C4-2B (cell line): ENCODE measurements at regions not wholly inside any gene's neighbourhood (a gene's known extent, or its start where the extent isn't known, plus 50 kb on each side); places are given as distances from the start of the nearest gene placed in this dataset.
"Not testable (repeated sequence)": the region's sequence is repeated elsewhere in the genome, so short reads cannot be mapped to it uniquely, and the experiment has no call there.

Source experiments
- H3K27ac ChIP-seq: fragments of 450-650 bp; 2 replicates; pipeline ENCODE4 v1.5.1; 2017
- CTCF ChIP-seq: fragments of 450-650 bp; conservative IDR thresholded peaks from 2 replicates; pipeline ENCODE4 v1.5.1; 2017; ENCODE audit warnings: mild to moderate bottlenecking
- ZFX ChIP-seq: fragments of 450-650 bp; IDR thresholded peaks from 2 replicates; pipeline ENCODE4 v1.6.1; 2017

GRCh38 chr16:29304251-29304650 lies 102.3 kb downstream of the NPIPB11 start:
- H3K27ac ChIP-seq = no peak overlapping the region
- TF ChIP-seq CTCF (no peak), ZFX (no peak)

DNA sequence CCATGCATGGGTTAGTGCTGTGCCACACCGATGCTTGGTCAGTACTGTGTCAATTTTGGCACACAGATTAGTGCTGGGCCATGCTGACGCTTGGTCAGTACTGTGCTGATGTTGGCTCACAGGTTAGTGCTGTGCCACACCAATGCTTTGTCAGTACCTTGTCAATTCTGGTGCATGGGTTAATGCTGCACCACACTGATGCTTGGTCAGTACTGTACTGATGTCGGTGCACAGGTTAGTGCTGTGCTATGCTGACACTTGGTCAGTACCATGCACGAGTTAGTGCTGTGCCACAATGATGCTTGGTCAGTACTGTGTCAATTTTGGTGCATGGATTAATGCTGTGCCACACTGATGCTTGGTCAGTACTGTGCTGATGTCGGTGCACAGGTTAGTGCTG lies 103.0 kb downstream of the NPIPB11 start:
- H3K27ac ChIP-seq = no peak overlapping the region
- TF ChIP-seq CTCF (no peak), ZFX (no peak)

DNA sequence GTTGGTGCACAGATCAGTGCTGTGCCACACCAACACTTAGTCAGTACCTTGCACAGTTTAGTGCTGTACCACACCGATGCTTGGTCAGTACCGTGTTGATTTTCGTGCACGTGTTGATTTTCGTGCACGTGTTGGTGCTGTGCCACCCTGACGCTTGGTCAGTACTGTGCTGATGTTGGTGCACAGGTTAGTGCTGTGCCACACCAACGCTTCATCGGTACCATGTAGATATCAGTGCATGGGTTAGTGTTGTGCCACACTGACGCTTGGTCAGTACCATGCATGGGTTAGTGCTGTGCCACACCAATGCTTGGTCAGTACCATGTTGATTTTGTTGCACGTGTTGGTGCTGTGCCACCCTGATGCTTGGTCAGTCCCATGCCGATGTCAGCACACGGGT lies 103.5 kb downstream of the NPIPB11 start:
- no peak overlapping the region for H3K27ac ChIP-seq
- TF ChIP-seq ZFX (no peak), CTCF (no peak)

- H3K27ac ChIP-seq = not testable (repeated sequence)
These were observed 104.1 kb downstream of the NPIPB11 start for GRCh38 chr16:29302433-29302832.

- not testable (repeated sequence) for H3K27ac ChIP-seq
These were observed 104.7 kb downstream of the NPIPB11 start for GRCh38 chr16:29301662-29302285.

DNA sequence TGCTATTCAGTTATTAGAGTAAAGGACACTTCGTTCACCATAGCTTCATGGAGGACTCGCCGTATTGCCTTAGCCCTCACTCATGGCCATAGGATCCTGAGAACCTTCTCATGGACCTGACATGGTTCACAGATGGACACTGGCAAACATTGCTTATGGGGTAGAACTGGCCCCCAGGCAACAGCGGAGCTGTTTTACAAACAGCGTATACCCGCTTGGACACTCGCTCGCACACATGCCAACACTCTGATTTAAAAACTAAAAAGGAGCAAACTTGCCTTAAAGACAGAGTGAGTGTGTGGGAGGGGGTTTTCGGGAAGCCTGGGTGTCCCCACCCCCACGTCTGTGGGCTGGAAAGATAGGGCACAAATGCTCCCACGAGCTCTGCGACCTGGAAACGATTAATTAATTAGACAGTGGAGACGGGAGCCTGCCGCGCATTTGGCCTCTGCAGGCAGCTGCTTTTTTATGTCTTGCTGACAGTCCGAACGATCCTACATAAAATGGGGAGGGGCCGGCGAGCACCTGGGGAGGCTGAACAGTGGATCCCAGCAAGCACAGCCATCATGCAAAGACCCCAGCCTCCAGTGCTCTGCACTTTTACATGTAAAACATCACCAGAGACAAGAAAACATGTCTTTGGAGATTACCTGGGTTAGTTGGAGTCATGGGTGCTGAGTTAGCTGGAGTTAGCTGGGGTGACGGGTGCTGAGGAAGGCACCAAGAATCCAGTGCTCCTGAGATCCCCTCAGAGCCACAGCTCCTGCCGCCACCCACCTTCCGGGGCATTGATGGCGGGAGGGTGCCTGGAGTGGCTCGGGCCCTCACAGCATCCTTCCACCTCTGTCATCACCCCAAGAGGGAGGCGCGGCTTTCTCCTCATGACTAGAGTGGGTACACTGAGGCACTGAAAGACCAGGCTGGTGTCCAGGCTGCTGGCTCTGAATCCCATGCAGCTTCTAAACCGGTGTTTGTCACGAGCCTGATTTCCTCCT lies 105.7 kb downstream of the NPIPB11 start:
- H3K27ac ChIP-seq = not testable (repeated sequence)

- H3K27ac ChIP-seq = not testable (repeated sequence)
These were observed 106.5 kb downstream of the NPIPB11 start for GRCh38 chr16:29300030-29300491.

DNA sequence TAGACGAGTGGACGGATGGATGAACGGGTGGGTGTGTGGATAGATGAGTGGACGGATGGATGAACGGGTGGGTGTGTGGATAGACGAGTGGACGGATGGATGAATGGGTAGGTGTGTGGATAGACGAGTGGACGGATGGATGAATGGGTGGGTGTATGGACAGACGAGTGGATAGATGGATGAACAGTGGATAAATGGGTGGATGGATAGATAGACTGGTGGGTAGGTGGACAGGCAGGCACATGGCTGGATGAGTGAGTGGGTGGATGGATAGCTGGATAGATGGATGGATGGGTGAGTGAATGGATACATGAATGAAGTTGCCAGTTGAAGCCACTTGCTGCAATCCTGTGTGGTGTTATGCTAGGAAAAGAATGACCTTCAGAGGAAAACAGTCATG lies 107.5 kb downstream of the NPIPB11 start:
- not testable (repeated sequence) for H3K27ac ChIP-seq

- H3K27ac ChIP-seq = not testable (repeated sequence)
These were observed 108.2 kb downstream of the NPIPB11 start for GRCh38 chr16:29298307-29298706.

DNA sequence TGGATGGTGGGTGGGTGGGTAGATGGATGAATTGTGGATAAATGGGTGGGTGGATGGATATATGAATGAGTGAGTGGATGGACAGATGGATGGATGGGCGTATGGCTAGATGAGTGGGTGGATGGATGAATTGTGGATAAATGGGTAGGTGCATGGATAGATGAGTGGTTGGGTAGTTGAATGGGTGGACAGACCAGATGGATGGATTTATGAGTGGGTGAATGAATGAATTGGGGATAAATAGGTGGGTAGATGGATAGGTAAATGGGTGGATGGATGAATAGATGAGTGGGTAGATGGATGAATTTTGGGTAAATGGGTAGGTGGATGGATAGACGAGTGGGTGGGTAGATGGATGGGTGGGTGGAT lies 108.7 kb downstream of the NPIPB11 start:
- not testable (repeated sequence) for H3K27ac ChIP-seq

GRCh38 chr16:29297144-29297808 lies 109.2 kb downstream of the NPIPB11 start:
- H3K27ac ChIP-seq = not testable (repeated sequence)

- H3K27ac ChIP-seq = not testable (repeated sequence)
These were observed 110.3 kb downstream of the NPIPB11 start for GRCh38 chr16:29296176-29296575.

DNA sequence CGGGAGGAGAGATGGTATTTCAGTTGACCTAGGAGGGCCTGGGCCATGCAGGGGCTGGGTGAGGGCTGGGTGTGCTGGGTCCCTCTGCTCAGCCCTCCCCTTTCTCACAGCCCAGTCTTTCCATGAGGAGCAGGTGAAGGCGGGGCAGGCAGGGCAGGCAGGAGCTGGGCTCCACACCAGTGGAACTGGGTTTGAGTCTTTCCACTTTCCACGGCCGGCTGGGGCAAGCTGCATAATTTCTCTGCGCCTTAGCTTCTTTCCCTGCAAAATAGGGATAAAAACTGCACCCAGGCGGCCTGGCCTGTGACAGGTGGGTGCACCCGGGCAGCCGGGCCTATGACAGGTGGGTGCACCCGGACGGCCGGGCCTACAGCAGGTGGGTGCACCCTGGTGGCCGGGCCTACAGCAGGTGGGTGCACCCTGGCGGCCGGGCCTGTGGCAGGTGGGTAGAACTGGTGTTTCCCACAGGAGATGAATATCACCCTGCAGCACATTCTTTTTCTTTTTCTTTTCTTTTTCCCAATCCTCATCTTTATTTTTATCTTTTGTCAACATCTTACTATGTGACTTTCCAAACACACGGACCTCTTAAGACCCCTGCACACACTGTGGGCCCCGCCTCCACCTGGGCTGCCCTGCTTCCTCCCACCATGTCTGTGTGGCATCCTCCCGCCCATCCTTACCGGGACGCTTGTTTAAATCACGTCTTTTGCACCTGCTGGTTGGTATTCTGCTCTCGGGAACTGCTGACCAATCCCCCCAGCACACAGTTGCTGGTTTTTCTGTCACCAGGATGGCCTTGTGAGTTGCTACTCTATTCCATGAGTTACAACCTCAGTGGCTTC lies 111.3 kb downstream of the NPIPB11 start:
- not testable (repeated sequence) for H3K27ac ChIP-seq

DNA sequence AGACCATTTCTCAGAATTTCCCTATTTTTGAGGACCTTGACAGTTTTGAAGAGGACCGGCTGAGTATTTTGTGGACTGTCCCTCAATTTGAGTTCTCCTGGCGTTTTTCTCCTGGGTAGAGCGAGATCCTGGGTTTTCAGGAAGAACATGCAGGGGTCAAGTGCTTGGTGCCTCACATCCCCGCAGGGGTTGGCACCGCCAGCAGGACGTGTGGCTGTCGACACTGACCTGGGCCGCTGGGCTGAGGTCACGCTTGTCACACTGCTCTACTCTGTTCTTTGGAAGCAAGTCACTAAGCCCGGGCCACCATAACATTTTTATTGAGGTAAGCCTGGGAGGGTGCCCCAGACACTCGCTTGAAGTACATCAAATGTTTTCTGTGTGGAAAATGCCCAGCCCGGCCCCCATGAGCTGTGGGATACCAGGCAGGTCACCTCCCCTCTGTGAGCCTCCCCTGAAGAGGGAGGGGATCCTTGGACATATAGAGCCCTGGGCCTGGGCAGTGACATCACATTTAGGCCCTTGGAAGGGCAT lies 112.0 kb downstream of the NPIPB11 start:
- H3K27ac ChIP-seq = not testable (repeated sequence)

DNA sequence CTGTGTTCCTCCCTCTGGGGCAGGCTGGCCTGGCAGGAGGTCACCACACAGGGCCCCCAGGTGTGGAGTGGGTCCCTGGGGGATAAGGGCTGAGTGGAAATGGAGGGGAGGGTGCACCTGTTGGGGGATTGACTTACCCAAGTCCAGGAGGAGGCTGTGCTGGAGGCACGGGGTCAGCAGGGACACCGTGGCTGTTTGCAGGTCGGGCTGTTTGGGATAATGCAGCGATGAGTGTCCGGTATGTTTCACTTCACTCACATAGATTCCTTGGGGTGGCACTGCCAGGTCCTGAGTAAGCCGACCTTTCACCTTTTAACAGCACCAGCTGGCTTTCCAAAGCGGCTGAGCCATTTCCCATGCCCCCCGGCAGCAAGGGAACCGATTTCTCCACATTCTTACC lies 113.0 kb downstream of the NPIPB11 start:
- H3K27ac ChIP-seq = not testable (repeated sequence)

DNA sequence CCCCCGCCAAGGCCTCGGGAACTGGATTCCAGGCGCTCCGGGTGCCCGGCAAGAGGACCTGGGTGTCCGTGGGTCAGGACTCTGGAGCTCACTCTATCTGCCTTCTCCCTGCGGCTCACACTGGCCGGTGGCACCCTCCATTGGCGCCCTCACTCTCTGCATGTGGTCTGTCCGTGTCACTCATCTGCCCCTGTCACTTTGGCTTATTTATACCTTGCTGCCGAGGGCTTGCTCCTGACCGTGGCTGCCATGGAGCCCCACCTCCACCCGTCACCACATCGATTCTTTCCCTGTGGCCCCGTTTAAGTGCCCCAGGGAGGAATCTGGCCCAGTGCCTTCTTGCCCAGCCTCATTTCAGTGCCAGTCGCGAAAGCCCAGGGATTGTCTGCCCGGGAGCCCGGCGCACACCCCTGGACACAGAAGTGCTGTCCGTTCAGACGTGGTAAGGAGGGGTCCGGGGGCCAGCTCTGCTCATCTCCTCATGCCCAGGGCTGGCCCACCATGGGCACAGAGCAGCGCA lies 113.5 kb downstream of the NPIPB11 start:
- H3K27ac ChIP-seq = not testable (repeated sequence)
